PFSK-1 (cell line): ENCODE measurements at regions not wholly inside any gene's neighbourhood (a gene's known extent, or its start where the extent isn't known, plus 50 kb on each side); places are given as distances from the start of the nearest gene placed in this dataset.

Experiments
- FOXP2 ChIP-seq: optimal IDR thresholded peaks from 2 replicates; pipeline ENCODE3; 2011; ENCODE audit warnings: borderline replicate concordance, control low read depth, inconsistent platforms; ENCODE audit not compliant: insufficient read depth; ENCODE audit errors: extremely low read length, extremely low read depth
- POLR2AphosphoS5 ChIP-seq: IDR thresholded peaks from 2 replicates; pipeline ENCODE4 v1.6.1; 2012; ENCODE audit warnings: low read depth, mild to moderate bottlenecking, control low read depth, low read length, moderate library complexity
- SIN3A ChIP-seq: IDR thresholded peaks from 2 replicates; pipeline ENCODE4 v1.6.1; 2012; ENCODE audit warnings: mild to moderate bottlenecking, low read length, moderate library complexity, borderline replicate concordance; ENCODE audit not compliant: insufficient read depth
- TAF1 ChIP-seq: IDR thresholded peaks from 2 replicates; pipeline ENCODE4 v1.6.1; 2012; ENCODE audit warnings: low read length, control low read depth, borderline replicate concordance; ENCODE audit not compliant: insufficient read depth
- TF ChIP-seq, protein P1 (sequence below), 2 experiments: IDR thresholded peaks; 2 replicates each; pipeline versions ENCODE4 v1.6.1 to v1.8.0; 2011 to 2012; ENCODE audit warnings: low read depth in 2 of 2, low read length in 2 of 2, control low read depth in 1 of 2, inconsistent platforms in 1 of 2, mild to moderate bottlenecking in 1 of 2, moderate library complexity in 1 of 2; ENCODE audit not compliant: insufficient read depth in 1 of 2

GRCh38 chr7:22909917-22910316, 87.3 kb upstream of the TOMM7 start:
- TF ChIP-seq FOXP2: no peak
- no peak for TF ChIP-seq TAF1
- no peak for TF ChIP-seq SIN3A
- TF ChIP-seq, protein P1, sequence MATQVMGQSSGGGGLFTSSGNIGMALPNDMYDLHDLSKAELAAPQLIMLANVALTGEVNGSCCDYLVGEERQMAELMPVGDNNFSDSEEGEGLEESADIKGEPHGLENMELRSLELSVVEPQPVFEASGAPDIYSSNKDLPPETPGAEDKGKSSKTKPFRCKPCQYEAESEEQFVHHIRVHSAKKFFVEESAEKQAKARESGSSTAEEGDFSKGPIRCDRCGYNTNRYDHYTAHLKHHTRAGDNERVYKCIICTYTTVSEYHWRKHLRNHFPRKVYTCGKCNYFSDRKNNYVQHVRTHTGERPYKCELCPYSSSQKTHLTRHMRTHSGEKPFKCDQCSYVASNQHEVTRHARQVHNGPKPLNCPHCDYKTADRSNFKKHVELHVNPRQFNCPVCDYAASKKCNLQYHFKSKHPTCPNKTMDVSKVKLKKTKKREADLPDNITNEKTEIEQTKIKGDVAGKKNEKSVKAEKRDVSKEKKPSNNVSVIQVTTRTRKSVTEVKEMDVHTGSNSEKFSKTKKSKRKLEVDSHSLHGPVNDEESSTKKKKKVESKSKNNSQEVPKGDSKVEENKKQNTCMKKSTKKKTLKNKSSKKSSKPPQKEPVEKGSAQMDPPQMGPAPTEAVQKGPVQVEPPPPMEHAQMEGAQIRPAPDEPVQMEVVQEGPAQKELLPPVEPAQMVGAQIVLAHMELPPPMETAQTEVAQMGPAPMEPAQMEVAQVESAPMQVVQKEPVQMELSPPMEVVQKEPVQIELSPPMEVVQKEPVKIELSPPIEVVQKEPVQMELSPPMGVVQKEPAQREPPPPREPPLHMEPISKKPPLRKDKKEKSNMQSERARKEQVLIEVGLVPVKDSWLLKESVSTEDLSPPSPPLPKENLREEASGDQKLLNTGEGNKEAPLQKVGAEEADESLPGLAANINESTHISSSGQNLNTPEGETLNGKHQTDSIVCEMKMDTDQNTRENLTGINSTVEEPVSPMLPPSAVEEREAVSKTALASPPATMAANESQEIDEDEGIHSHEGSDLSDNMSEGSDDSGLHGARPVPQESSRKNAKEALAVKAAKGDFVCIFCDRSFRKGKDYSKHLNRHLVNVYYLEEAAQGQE (IDR thresholded peaks at IDR 0.05; ENCODE audit: insufficient read depth in 1 of 2, low read depth in 2 of 2, low read length in 2 of 2): no peak
- TF ChIP-seq POLR2AphosphoS5: no peak

GRCh38 chr7:22907805-22908204, 85.2 kb upstream of the TOMM7 start:
- no peak for TF ChIP-seq SIN3A
- no peak for TF ChIP-seq FOXP2
- TF ChIP-seq POLR2AphosphoS5: no peak
- TF ChIP-seq, protein P1 (IDR thresholded peaks at IDR 0.05; ENCODE audit: insufficient read depth in 1 of 2, low read depth in 2 of 2, low read length in 2 of 2): no peak
- TF ChIP-seq TAF1: no peak

DNA sequence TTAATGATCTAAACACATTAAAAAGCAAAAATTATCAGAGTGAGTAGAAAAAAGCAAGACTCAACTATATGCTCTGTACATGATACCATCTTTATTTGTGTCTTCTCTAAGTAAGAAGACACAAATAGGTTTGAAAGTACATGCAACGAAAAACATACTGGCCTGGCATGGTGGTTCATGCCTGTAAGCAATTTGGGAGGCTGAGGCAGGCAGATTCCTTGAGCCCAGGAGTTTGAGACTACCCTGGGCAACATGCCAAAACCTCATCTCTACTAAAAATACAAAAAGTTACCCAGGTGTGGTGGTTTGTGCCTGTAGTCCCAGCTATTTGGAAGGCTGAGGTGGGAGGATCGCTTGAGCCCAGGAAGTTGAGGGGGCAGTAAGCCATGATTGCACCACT, 78.1 kb upstream of the TOMM7 start:
- TF ChIP-seq, protein P1 (IDR thresholded peaks at IDR 0.05; ENCODE audit: insufficient read depth in 1 of 2, low read depth in 2 of 2, low read length in 2 of 2): no peak
- TF ChIP-seq FOXP2: no peak
- no peak for TF ChIP-seq SIN3A
- no peak for TF ChIP-seq POLR2AphosphoS5
- TF ChIP-seq TAF1: no peak

DNA sequence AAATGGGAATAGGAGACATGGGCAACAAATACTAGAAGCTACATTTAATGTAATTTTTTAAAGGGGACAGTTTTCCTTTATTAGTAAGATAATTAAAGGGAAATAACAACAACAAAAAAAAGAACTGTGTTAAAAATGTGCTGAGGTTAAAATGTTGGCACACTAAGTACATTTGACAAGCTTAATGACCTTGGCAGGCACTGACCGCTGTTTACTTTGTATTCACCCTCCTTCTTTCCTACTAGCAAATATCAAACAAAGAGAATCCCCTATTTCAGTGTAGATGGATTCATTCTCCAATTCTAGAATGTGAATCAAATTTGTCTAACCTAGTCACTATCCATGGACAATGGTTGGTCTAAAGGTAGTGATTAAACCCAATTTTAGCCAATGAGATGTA, 77.5 kb upstream of the TOMM7 start:
- TF ChIP-seq TAF1: no peak

DNA sequence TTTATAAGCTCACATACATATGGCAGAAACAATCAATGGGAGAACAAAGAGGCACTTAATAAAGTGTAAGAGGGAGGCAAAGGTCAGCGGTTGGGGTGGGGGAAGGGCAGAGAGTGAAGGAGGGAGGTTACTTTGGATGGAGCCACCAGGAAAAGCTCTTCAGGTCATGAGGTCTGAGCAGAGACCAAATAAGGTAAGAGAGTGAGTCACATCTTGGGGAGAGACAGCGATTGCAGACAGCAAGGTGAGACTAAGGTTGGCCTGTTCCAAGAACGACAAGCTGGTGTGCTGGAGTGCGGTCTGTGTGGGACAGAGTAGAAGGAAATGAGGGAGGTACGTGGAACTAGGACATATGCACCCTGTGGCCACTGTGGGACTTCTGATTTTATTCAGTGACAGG, 74.3 kb upstream of the TOMM7 start:
- TF ChIP-seq POLR2AphosphoS5 (no peak), TAF1 (no peak), FOXP2 (no peak), SIN3A (no peak)
- TF ChIP-seq, protein P1 (IDR thresholded peaks at IDR 0.05; ENCODE audit: insufficient read depth in 1 of 2, low read depth in 2 of 2, low read length in 2 of 2): no peak
